ENCODE measurements at regions not wholly inside any gene's neighbourhood (a gene's known extent, or its start where the extent isn't known, plus 50 kb on each side); places are given as distances from the start of the nearest gene placed in this dataset.
"Not testable (repeated sequence)": the region's sequence is repeated elsewhere in the genome, so short reads cannot be mapped to it uniquely, and the experiment has no call there.

DNA sequence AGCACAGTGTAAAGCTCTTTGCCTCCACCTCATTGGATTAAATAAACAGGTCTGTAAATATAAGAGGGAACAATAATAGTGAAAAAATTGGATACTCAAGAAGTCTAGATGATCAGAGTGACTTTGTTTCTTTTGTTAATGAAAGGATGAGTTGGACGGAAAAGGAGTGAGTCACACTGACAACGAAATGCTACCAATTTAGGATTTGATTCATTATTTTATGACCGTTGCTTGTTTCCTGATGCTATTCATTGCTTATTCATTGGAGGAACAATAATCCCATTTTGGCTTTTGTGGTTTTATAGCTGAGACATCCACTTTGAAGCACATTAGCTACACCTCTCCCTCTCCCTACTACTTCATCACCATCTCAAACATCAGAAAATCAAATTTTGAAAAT, 74.4 kb upstream of the DYNLT3 start:
- H3K27me3 ChIP-seq (ENCODE audit: control insufficient read depth in 2 of 2, insufficient read depth in 2 of 2, low read length in 2 of 2) = no peaks in the 10 kb centered on the region
- no peaks in the 10 kb centered on the region for H3K4me1 ChIP-seq (ENCODE audit: control insufficient read depth in 1 of 2, insufficient read depth in 2 of 2, low read length in 2 of 2)
- WGBS (ENCODE audit: insufficient coverage) = no CpG with 5 or more reads among the region's 3 CpGs
- peaks cover 0 to 6% of the 10 kb centered on the region in 2 donors for H3K9me3 ChIP-seq (replicated peaks in 1 of 2; ENCODE audit: control insufficient read depth in 1 of 2, insufficient read depth in 1 of 2, low read length in 2 of 2)
- TF ChIP-seq, protein P1, sequence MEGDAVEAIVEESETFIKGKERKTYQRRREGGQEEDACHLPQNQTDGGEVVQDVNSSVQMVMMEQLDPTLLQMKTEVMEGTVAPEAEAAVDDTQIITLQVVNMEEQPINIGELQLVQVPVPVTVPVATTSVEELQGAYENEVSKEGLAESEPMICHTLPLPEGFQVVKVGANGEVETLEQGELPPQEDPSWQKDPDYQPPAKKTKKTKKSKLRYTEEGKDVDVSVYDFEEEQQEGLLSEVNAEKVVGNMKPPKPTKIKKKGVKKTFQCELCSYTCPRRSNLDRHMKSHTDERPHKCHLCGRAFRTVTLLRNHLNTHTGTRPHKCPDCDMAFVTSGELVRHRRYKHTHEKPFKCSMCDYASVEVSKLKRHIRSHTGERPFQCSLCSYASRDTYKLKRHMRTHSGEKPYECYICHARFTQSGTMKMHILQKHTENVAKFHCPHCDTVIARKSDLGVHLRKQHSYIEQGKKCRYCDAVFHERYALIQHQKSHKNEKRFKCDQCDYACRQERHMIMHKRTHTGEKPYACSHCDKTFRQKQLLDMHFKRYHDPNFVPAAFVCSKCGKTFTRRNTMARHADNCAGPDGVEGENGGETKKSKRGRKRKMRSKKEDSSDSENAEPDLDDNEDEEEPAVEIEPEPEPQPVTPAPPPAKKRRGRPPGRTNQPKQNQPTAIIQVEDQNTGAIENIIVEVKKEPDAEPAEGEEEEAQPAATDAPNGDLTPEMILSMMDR (IDR thresholded peaks at IDR 0.05) = no peak
- Mint-ChIP-seq H3K4me1 (peaks cover 2% of the 10 kb centered on the region), H3K9me3 (peaks cover 2 to 6% (median 5%) of the 10 kb centered on the region in 7 donors), H3K36me3 (no peaks in the 10 kb centered on the region), H3K4me3 (no peak overlapping the region), H3K27me3 (ENCODE audit: low read depth in 3 of 3) (peaks cover 0 to 7% (median 4%) of the 10 kb centered on the region in 3 donors), H3K27ac (no peak overlapping the region)
- H3K79me2 ChIP-seq (ENCODE audit: insufficient read depth, low read length) = no peaks in the 10 kb centered on the region
- intact Hi-C loops (cut with micrococcal nuclease) = no loop called here
- H3K4me2 ChIP-seq (replicated peaks; ENCODE audit: extremely low read depth, low read length, poor library complexity, severe bottlenecking) = no peak overlapping the region
- H3K4me3 ChIP-seq (replicated peaks in 1 of 3; ENCODE audit: low read depth in 2 of 3, low read length in 3 of 3) = no peak overlapping the region
- no peak overlapping the region for H2AFZ ChIP-seq (ENCODE audit: insufficient read depth, low read depth, low read length, poor library complexity, severe bottlenecking)
- DNase-seq = no peak
- H4K20me1 ChIP-seq (ENCODE audit: insufficient read depth, low read length) = no peaks in the 10 kb centered on the region
- no peak overlapping the region for H3K27ac ChIP-seq (ENCODE audit: low read depth in 1 of 2, low read length in 2 of 2)
- no peak overlapping the region for H3K9ac ChIP-seq (ENCODE audit: insufficient read depth, low read length, poor library complexity, severe bottlenecking)
- no peaks in the 10 kb centered on the region for H3K36me3 ChIP-seq (replicated peaks in 1 of 2; ENCODE audit: control insufficient read depth in 1 of 2, insufficient read depth in 2 of 2, low read length in 2 of 2)

DNA sequence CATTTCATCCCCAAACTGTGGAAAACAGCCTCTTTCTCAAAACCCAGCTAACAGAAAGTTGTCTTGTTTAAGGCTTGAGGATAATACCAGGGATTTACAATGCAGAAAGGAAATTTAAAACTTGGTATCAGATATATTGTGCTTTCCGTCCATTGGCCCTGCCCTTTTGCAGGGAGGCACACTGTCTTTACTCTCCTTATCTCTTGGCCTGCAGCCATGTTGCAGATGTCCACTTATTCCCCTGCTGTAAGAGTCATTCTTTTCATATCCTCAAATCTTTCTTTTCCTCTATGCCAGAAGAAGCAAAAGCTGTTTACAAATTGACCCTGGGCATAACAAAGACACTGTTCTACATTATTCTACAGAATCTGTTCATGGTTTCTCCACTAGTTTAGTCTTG, 75.6 kb upstream of the DYNLT3 start:
- Histone ChIP-seq H3K79me2 (ENCODE audit: insufficient read depth, low read length) (no peaks in the 10 kb centered on the region), H3K27me3 (ENCODE audit: control insufficient read depth in 2 of 2, insufficient read depth in 2 of 2, low read length in 2 of 2) (no peaks in the 10 kb centered on the region), H3K36me3 (replicated peaks in 1 of 2; ENCODE audit: control insufficient read depth in 1 of 2, insufficient read depth in 2 of 2, low read length in 2 of 2) (no peaks in the 10 kb centered on the region), H2AFZ (ENCODE audit: insufficient read depth, low read depth, low read length, poor library complexity, severe bottlenecking) (no peak overlapping the region), H3K4me1 (ENCODE audit: control insufficient read depth in 1 of 2, insufficient read depth in 2 of 2, low read length in 2 of 2) (no peaks in the 10 kb centered on the region), H4K20me1 (ENCODE audit: insufficient read depth, low read length) (no peaks in the 10 kb centered on the region), H3K4me2 (replicated peaks; ENCODE audit: extremely low read depth, low read length, poor library complexity, severe bottlenecking) (no peak overlapping the region), H3K9ac (ENCODE audit: insufficient read depth, low read length, poor library complexity, severe bottlenecking) (no peak overlapping the region), H3K9me3 (replicated peaks in 1 of 2; ENCODE audit: control insufficient read depth in 1 of 2, insufficient read depth in 1 of 2, low read length in 2 of 2) (peaks cover 0 to 6% of the 10 kb centered on the region in 2 donors), H3K27ac (ENCODE audit: low read depth in 1 of 2, low read length in 2 of 2) (no peak overlapping the region), H3K4me3 (replicated peaks in 1 of 3; ENCODE audit: low read depth in 2 of 3, low read length in 3 of 3) (no peak overlapping the region)
- intact Hi-C loops (cut with micrococcal nuclease) = no loop called here
- TF ChIP-seq, protein P1 (IDR thresholded peaks at IDR 0.05) = no peak
- H3K27ac Mint-ChIP-seq = no peak overlapping the region
- H3K4me3 Mint-ChIP-seq = peak overlapping the region in 1 of 2 donors; percentile 31
- no peaks in the 10 kb centered on the region for H3K36me3 Mint-ChIP-seq
- DNase-seq = no peak
- WGBS (ENCODE audit: insufficient coverage) = 100% methylated on average over 1 of the region's 1 CpG
- peaks cover 0 to 6% (median 4%) of the 10 kb centered on the region in 3 donors for H3K27me3 Mint-ChIP-seq (ENCODE audit: low read depth in 3 of 3)
- H3K4me1 Mint-ChIP-seq = peaks cover 2% of the 10 kb centered on the region
- H3K9me3 Mint-ChIP-seq = peaks cover 2 to 6% (median 5%) of the 10 kb centered on the region in 7 donors

DNA sequence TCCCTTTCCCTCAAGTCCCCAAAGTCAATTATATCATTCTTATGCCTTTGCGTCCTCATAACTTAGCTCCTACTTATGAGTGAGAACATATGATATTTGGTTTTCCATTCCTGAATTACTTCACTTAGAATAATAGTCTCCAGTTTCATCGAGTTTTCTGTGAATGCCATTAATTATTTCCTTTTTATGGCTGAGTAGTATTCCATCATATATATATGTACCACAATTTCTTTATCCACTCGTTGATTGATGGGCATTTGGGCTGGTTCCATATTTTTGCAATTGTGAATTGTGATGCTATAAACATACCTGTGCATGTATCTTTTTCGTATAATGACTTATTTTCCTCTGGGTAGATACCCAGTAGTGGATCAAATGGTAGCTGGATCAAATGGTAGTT, 78.4 kb upstream of the DYNLT3 start:
- H3K27me3 Mint-ChIP-seq (ENCODE audit: low read depth in 3 of 3); H3K9ac ChIP-seq (ENCODE audit: insufficient read depth, low read length, poor library complexity, severe bottlenecking); H3K4me1 Mint-ChIP-seq; H3K36me3 Mint-ChIP-seq; H3K4me2 ChIP-seq (replicated peaks; ENCODE audit: extremely low read depth, low read length, poor library complexity, severe bottlenecking); H3K27me3 ChIP-seq (ENCODE audit: control insufficient read depth in 2 of 2, insufficient read depth in 2 of 2, low read length in 2 of 2); H2AFZ ChIP-seq (ENCODE audit: insufficient read depth, low read depth, low read length, poor library complexity, severe bottlenecking); H3K4me3 ChIP-seq (replicated peaks in 1 of 3; ENCODE audit: low read depth in 2 of 3, low read length in 3 of 3); H3K4me3 Mint-ChIP-seq; intact Hi-C loops (cut with micrococcal nuclease); DNase-seq; H3K9me3 Mint-ChIP-seq; H3K4me1 ChIP-seq (ENCODE audit: control insufficient read depth in 1 of 2, insufficient read depth in 2 of 2, low read length in 2 of 2); H3K27ac ChIP-seq (ENCODE audit: low read depth in 1 of 2, low read length in 2 of 2); H3K79me2 ChIP-seq (ENCODE audit: insufficient read depth, low read length); H4K20me1 ChIP-seq (ENCODE audit: insufficient read depth, low read length); H3K27ac Mint-ChIP-seq; H3K9me3 ChIP-seq (replicated peaks in 1 of 2; ENCODE audit: control insufficient read depth in 1 of 2, insufficient read depth in 1 of 2, low read length in 2 of 2); H3K36me3 ChIP-seq (replicated peaks in 1 of 2; ENCODE audit: control insufficient read depth in 1 of 2, insufficient read depth in 2 of 2, low read length in 2 of 2): not testable (repeated sequence)
- WGBS (ENCODE audit: insufficient coverage) = no CpG with 5 or more reads among the region's 4 CpGs

All from CD14-positive monocyte (primary cell).